ENCODE measurements at regions not wholly inside any gene's neighbourhood (a gene's known extent, or its start where the extent isn't known, plus 50 kb on each side); places are given as distances from the start of the nearest gene placed in this dataset.
A peak's percentile ranks its signal among the peaks of the same experiment; 100 is the strongest.

GRCh38 chr22:26894362-26894761, 237.0 kb downstream of the MIAT start:
- no peak for DNase-seq (ENCODE audit: low spot score)

- DNase-seq (ENCODE audit: low spot score) = no peak
Observed at GRCh38 chr22:26894766-26895485, 237.5 kb downstream of the MIAT start.

- no peak for DNase-seq (ENCODE audit: low spot score)
Observed at GRCh38 chr22:26897384-26897783, 240.0 kb downstream of the MIAT start.

DNA sequence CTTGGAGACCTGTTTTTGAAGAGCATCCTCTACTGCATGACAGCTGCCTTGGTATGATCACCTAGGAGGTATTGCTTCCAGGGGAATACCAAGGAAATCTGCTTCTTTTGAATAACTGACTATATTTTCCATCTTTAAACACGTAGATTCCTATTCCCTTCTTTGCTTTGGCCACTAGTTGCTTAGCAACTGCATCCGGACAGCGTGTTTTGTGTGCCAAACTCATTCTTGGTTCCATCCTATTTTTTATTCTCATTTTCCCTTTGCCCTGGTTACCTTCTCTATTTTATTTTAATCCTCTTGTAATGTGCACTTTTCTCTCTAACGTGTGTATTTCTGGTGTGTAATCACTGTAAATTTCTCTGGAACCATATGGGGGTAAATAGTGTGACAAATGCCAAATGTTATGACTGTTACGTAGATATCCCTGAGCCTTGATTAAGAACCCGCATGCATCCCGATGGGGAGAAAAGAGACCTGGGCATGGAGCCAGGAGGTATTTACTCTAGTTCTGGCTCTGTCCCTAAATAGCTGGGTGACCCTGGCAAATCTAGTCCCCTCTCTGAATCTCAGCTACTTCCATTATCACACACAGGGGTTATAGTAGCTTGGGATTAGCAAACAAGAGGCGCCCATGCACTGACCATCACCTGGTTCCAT, 241.7 kb downstream of the MIAT start:
- no peak for DNase-seq (ENCODE audit: low spot score)

GRCh38 chr22:26900787-26901186, 243.4 kb downstream of the MIAT start:
- no peak for DNase-seq (ENCODE audit: low spot score)

DNA sequence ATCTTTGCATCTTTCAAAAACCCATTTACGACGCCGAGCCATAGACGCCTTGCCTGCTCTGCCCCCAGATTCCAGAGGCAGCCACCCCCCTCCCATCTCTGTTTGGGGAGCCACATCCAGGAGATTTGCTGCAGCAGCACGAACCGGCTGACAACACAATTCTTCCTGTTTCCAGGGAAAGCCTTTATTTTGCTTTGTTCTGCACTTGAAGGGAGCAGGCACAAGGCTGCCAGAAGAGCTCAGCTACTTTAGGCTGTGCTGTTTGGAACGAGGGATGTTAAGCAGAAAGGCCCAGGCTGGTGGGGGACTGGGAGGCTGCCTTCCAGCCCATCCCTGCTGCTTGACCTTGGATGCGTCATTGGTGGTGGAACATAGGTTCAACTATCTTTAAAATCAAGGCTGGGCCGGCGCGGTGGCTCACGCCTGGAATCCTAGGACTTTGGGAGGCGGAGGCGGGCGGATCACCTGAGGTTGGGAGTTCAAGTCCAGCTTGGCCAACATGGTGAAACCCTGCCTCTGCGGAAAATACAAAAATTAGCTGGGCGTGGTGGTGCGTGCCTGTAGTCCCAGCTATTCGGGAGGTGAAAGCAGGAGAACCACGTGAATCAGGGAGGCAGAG, 243.9 kb downstream of the MIAT start:
- no peak for DNase-seq (ENCODE audit: low spot score)

- DNase-seq (ENCODE audit: low spot score) = no peak
Observed at GRCh38 chr22:26902401-26903029, 245.1 kb downstream of the MIAT start.

GRCh38 chr22:26903030-26903856, 245.9 kb downstream of the MIAT start:
- no peak for DNase-seq (ENCODE audit: low spot score)

- DNase-seq (ENCODE audit: low spot score) = no peak
Observed at GRCh38 chr22:26904483-26904882, 247.1 kb downstream of the MIAT start.

DNA sequence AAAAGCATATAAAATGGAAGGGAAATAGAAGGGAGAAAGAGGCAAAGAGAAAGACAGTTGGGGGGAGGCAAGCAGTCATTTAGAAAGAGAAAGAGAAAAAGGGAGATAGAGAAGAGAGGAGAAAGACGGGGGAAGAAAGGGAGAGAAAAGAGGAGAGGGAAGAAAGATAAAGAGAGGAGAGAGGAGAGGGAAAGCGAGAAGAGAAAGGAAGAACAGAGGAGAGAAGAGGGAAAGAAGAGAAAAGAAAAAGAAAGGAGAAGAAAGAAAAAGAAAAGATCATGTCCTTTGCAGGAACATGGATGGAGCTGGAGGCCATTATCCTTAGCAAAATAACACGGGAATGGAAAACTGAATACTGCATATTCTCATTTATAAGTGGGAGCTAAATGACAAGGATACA, 247.7 kb downstream of the MIAT start:
- no peak for DNase-seq (ENCODE audit: low spot score)

DNA sequence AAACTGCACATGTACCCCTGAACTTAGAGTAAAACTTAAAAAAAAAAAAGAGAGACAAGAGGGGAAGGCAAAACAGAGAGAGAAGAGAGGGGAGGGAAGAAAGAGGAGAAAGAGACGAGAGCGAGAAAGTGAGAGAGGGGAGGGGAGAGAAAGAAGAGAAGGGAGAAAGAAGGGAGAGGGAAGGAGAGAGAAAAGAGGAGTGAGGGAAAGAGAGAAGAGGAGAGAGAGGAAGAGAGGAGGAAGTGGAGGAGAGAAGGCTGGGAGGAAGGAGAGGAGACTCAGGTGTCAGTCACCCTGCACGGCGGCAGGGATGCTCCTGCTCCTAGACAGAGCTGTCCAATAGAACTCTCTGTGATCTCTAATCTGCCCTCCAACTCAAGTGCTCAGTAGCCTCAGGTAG, 248.3 kb downstream of the MIAT start:
- no peak for DNase-seq (ENCODE audit: low spot score)

GRCh38 chr22:26906464-26906863, 249.1 kb downstream of the MIAT start:
- no peak for DNase-seq (ENCODE audit: low spot score)

DNA sequence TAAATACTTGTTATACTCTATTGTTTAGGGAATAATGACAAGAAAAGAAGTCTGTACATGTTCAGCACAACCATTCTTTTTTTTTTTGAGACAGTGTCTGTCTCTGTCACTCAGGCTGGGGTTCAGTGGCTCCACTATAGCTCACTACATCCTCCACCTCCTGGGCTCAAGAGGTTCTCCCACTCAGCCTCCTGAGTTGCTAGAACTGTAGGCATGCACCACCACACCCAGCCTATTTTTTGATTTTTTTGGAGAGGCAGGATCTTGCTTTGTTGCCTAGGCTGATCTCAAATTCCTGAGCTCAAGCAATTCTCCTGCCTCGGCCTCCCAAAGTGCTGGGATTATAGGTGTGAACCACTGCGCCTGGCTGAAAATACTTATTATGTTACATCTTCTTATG, 250.0 kb downstream of the MIAT start:
- no peak for DNase-seq (ENCODE audit: low spot score)

DNA sequence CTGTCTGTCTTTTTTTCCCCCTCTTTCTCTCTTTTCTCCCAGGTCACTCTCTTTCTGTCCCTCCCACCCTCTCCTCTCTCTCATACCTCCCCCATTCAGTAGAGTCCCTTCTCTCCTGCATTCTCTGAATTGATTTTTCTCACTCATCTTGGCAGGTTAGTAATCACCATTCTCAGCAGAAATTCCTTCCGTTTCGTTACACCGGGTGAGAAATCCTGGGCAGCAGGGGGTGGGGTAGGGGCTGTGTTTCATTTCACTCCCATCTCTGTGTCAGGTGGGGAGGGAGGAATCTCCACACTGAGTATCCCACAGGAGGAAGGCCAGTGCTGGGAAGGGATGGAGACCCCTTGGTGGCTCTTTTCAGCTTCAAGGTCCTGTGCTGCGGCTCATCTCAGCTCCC, 253.5 kb downstream of the MIAT start:
- DNase-seq (ENCODE audit: low spot score) = no peak

- no peak for DNase-seq (ENCODE audit: low spot score)
Observed at GRCh38 chr22:26912655-26913345, 255.4 kb downstream of the MIAT start.

DNA sequence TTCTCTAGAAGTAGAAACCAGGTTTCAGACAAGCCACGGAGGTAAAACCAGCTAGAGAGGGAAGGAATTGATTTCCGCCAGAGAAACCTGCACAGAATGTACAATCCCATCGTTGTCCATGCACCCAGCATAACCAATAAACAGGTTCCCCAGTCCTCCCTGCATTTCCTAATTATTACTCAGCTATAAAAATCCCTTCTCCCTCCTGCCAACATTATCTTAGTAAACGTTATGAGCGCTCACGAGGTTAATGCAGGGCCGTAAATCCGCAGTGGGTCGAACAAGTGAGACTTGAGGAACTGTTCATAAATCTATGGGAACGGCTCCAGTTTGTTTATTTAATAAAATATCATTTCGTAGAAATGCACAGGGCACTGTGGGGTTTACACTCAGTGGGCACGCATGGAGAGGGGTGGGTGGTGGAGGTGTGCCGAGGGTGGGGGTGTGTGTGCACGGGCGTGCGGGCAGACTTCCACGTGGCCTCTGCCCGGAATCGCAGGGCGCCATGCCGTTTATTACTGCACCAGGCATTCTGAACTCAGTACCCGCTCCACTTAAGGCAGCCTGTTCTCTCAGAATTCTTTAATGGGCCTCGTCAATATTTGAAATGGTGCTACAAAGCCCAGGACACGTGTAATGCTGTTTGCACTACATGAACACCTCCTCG, 257.3 kb downstream of the MIAT start:
- DNase-seq (ENCODE audit: low spot score) = no peak

- DNase-seq (ENCODE audit: low spot score) = no peak
Observed at GRCh38 chr22:26916236-26916635, 258.8 kb downstream of the MIAT start.

DNA sequence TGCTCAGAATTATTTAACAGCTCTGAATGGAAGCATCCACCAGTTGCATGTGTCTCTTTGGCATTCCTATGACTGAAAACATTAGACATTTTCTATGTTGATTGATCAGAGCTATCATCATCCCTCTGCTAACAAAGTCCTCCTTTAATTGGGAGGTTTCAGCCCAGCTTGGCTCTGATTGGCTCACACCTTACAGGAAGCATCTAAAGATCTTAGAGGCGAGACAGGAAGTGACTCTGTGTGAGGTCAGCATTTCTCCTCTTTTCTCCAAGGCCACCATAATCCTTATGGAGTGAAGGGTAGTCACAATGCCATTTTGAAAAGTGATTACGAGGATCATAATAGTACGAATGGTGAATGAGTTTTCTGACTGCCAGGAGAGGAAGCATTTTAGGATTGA, 260.8 kb downstream of the MIAT start:
- DNase-seq (ENCODE audit: low spot score) = no peak

DNA sequence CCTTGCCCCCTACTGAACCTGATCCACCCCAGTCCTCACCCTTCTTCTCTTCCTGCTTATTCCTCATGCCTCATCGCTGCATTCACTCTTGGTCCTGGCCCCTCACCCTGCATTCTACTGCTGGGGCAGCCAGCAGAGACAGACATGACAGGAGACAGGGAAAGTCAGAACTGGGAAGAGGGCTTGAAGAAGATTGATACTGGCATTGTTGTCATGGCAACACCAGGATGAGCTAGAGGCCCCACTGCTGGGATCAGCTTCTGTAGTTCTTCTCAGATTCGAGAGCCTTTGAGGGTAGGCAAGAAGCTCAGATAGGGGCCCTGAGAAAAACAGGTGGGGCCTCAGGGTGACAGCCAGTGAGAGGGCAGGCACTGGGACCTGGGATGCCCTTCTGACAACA, 264.3 kb downstream of the MIAT start:
- no peak for DNase-seq (ENCODE audit: low spot score)

- DNase-seq (ENCODE audit: low spot score) = peak; percentile 42
Observed at GRCh38 chr22:26922806-26923205, 265.4 kb downstream of the MIAT start.

GRCh38 chr22:26923531-26923930, 266.1 kb downstream of the MIAT start:
- DNase-seq (ENCODE audit: low spot score) = no peak
